ENCODE measurements at regions not wholly inside any gene's neighbourhood (a gene's known extent, or its start where the extent isn't known, plus 50 kb on each side); places are given as distances from the start of the nearest gene placed in this dataset.

GRCh38 chr17:71409712-71410111 lies 711.1 kb upstream of the SOX9 start:
- H3K36me3 Mint-ChIP-seq: no peaks in the 10 kb centered on the region
- H3K27ac Mint-ChIP-seq: no peak overlapping the region
- Histone ChIP-seq H3K4me3 (ENCODE audit: low read depth, low read length) (no peak overlapping the region), H3K4me1 (ENCODE audit: control insufficient read depth, insufficient read depth, low read length, poor library complexity, severe bottlenecking) (no peaks in the 10 kb centered on the region), H3K36me3 (ENCODE audit: control insufficient read depth, insufficient read depth, low read length) (no peaks in the 10 kb centered on the region), H3K27ac (ENCODE audit: insufficient read depth, low read length, poor library complexity, severe bottlenecking) (no peak overlapping the region), H3K9me3 (ENCODE audit: control insufficient read depth in 2 of 2, low read length in 2 of 2) (no peaks in the 10 kb centered on the region), H3K27me3 (ENCODE audit: control insufficient read depth, insufficient read depth, low read length) (no peaks in the 10 kb centered on the region)
- ATAC-seq (ENCODE audit: low read depth in 2 of 2): no peak
- no peaks in the 10 kb centered on the region for H3K4me1 Mint-ChIP-seq
- H3K4me3 Mint-ChIP-seq: no peak overlapping the region
- H3K27me3 Mint-ChIP-seq: no peaks in the 10 kb centered on the region
- DNase-seq: no peak
- H3K9me3 Mint-ChIP-seq: peaks cover 0 to 9% (median 3%) of the 10 kb centered on the region in 7 donors

DNA sequence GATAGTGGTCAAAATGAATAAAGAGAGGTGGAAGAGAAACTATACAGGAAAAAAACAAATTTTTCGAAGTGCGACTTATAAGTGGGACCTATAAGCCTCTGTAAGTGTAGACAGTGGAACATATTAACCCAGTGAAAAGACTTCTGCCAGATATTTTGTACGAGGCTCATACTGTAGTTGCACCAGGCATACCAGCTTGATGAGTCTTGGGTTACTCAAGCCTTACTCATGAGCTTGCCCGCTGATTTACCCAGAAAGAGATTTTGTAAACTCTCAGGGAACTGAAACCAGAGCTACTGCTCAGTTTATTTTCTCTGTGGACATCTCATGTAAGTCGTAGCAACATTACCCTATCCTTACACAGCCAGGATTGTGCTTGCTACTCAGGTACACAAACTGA lies 708.0 kb upstream of the SOX9 start:
- Mint-ChIP-seq H3K4me3 (no peak overlapping the region), H3K27ac (no peak overlapping the region), H3K36me3 (no peaks in the 10 kb centered on the region), H3K27me3 (no peaks in the 10 kb centered on the region), H3K4me1 (no peaks in the 10 kb centered on the region), H3K9me3 (peaks cover 2 to 9% (median 4%) of the 10 kb centered on the region in 7 donors)
- H3K4me1 ChIP-seq (ENCODE audit: control insufficient read depth, insufficient read depth, low read length, poor library complexity, severe bottlenecking): no peaks in the 10 kb centered on the region
- H3K36me3 ChIP-seq (ENCODE audit: control insufficient read depth, insufficient read depth, low read length): no peaks in the 10 kb centered on the region
- H3K27ac ChIP-seq (ENCODE audit: insufficient read depth, low read length, poor library complexity, severe bottlenecking): no peak overlapping the region
- no peak for DNase-seq
- H3K9me3 ChIP-seq (ENCODE audit: control insufficient read depth in 2 of 2, low read length in 2 of 2): no peaks in the 10 kb centered on the region
- no peak for ATAC-seq (ENCODE audit: low read depth in 2 of 2)
- no peak overlapping the region for H3K4me3 ChIP-seq (ENCODE audit: low read depth, low read length)
- no peaks in the 10 kb centered on the region for H3K27me3 ChIP-seq (ENCODE audit: control insufficient read depth, insufficient read depth, low read length)

DNA sequence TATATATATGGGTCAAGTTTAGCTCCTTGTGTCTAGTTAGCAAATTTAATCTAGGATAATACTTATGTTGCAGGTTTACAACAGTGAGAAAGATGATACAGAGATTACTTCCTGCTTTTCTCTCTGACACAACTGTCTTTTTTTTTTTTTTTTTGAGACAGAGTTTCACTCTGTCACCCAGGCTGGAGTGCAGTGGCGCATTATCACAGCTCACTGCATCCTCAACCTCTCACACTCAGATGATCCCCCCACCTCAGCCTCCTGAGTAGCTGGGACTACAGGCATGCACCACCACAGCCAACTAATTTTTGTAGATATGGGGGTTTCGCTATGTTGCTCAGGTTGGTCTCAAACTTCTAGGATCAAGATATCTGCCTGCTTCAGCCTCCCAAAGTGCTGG lies 706.9 kb upstream of the SOX9 start:
- ATAC-seq (ENCODE audit: low read depth in 2 of 2): no peak
- DNase-seq: no peak
- Histone ChIP-seq H3K36me3 (ENCODE audit: control insufficient read depth, insufficient read depth, low read length) (no peaks in the 10 kb centered on the region), H3K27ac (ENCODE audit: insufficient read depth, low read length, poor library complexity, severe bottlenecking) (no peak overlapping the region), H3K9me3 (ENCODE audit: control insufficient read depth in 2 of 2, low read length in 2 of 2) (no peaks in the 10 kb centered on the region), H3K4me3 (ENCODE audit: low read depth, low read length) (no peak overlapping the region), H3K4me1 (ENCODE audit: control insufficient read depth, insufficient read depth, low read length, poor library complexity, severe bottlenecking) (no peaks in the 10 kb centered on the region), H3K27me3 (ENCODE audit: control insufficient read depth, insufficient read depth, low read length) (no peaks in the 10 kb centered on the region)
- Mint-ChIP-seq H3K9me3 (peaks cover 2 to 10% (median 4%) of the 10 kb centered on the region in 7 donors), H3K4me1 (no peaks in the 10 kb centered on the region), H3K4me3 (no peak overlapping the region), H3K27ac (no peak overlapping the region), H3K36me3 (no peaks in the 10 kb centered on the region), H3K27me3 (no peaks in the 10 kb centered on the region)

DNA sequence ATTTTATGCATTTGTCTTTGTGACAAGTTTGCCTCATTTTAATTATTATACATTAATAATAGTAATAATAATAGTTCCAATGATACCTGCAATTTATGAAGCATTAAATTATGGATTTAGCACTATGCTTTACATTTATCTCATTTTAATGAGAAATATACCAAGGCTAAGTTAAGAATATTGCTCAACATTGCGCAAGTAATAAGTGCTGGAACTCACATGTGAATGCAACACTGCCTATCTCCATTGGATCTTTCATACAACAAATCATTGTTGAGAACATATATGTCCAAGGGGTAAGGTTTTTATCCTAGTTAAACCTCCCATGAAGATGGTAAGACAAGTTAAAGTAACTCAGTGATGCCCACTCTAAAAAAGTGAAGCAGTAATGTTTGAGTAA lies 703.7 kb upstream of the SOX9 start:
- H3K27ac Mint-ChIP-seq: no peak overlapping the region
- H3K4me1 Mint-ChIP-seq: no peaks in the 10 kb centered on the region
- ATAC-seq (ENCODE audit: low read depth in 2 of 2) (no peak), DNase-seq (no peak)
- H3K27ac ChIP-seq (ENCODE audit: insufficient read depth, low read length, poor library complexity, severe bottlenecking): no peak overlapping the region
- H3K27me3 Mint-ChIP-seq: no peaks in the 10 kb centered on the region
- H3K36me3 ChIP-seq (ENCODE audit: control insufficient read depth, insufficient read depth, low read length): no peaks in the 10 kb centered on the region
- no peaks in the 10 kb centered on the region for H3K27me3 ChIP-seq (ENCODE audit: control insufficient read depth, insufficient read depth, low read length)
- H3K36me3 Mint-ChIP-seq: no peaks in the 10 kb centered on the region
- no peaks in the 10 kb centered on the region for H3K4me1 ChIP-seq (ENCODE audit: control insufficient read depth, insufficient read depth, low read length, poor library complexity, severe bottlenecking)
- H3K9me3 ChIP-seq (ENCODE audit: control insufficient read depth in 2 of 2, low read length in 2 of 2): no peaks in the 10 kb centered on the region
- H3K4me3 ChIP-seq (ENCODE audit: low read depth, low read length): no peak overlapping the region
- no peak overlapping the region for H3K4me3 Mint-ChIP-seq
- peaks cover 0 to 13% (median 3%) of the 10 kb centered on the region in 7 donors for H3K9me3 Mint-ChIP-seq

DNA sequence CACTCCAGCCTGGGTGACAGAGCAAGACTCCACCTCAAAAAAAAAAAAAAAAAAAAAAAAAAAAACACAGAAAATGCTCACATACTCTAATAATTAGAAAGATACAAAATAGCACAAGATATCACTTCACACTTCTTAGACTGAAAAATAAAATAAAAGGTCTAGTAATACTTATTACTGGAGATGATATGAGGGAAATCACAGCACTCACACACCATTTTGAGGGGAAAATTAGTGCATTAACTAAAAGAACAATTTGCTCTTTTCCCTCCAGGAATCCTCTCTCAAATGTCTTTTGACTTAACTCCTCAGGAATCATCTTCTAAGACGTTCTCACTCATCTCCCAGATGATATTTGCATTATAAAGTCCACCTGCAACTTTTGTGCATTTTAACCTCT lies 697.9 kb upstream of the SOX9 start:
- H3K9me3 Mint-ChIP-seq: peaks cover 0 to 32% (median 0%) of the 10 kb centered on the region in 7 donors
- no peaks in the 10 kb centered on the region for H3K27me3 Mint-ChIP-seq
- no peak overlapping the region for H3K4me3 Mint-ChIP-seq

GRCh38 chr17:71423871-71424546 lies 696.8 kb upstream of the SOX9 start:
- no peak overlapping the region for H3K27ac Mint-ChIP-seq
- H3K36me3 ChIP-seq (ENCODE audit: control insufficient read depth, insufficient read depth, low read length): no peaks in the 10 kb centered on the region
- no peak overlapping the region for H3K4me3 Mint-ChIP-seq
- H3K27ac ChIP-seq (ENCODE audit: insufficient read depth, low read length, poor library complexity, severe bottlenecking): no peak overlapping the region
- H3K4me1 Mint-ChIP-seq: no peaks in the 10 kb centered on the region
- no peaks in the 10 kb centered on the region for H3K27me3 ChIP-seq (ENCODE audit: control insufficient read depth, insufficient read depth, low read length)
- DNase-seq (no peak), ATAC-seq (ENCODE audit: low read depth in 2 of 2) (no peak)
- H3K36me3 Mint-ChIP-seq: no peaks in the 10 kb centered on the region
- H3K9me3 Mint-ChIP-seq: peaks cover 0 to 33% (median 2%) of the 10 kb centered on the region in 7 donors
- no peaks in the 10 kb centered on the region for H3K4me1 ChIP-seq (ENCODE audit: control insufficient read depth, insufficient read depth, low read length, poor library complexity, severe bottlenecking)
- H3K4me3 ChIP-seq (ENCODE audit: low read depth, low read length): no peak overlapping the region
- no peaks in the 10 kb centered on the region for H3K27me3 Mint-ChIP-seq
- peaks cover 0 to 4% of the 10 kb centered on the region in 2 experiments for H3K9me3 ChIP-seq (ENCODE audit: control insufficient read depth in 2 of 2, low read length in 2 of 2)

More for the DNA sequence above, 697.9 kb upstream of the SOX9 start:
- Mint-ChIP-seq H3K4me1 (no peaks in the 10 kb centered on the region), H3K36me3 (no peaks in the 10 kb centered on the region), H3K27ac (no peak overlapping the region)
- DNase-seq (no peak), ATAC-seq (ENCODE audit: low read depth in 2 of 2) (no peak)
- Histone ChIP-seq H3K9me3 (ENCODE audit: control insufficient read depth in 2 of 2, low read length in 2 of 2) (no peaks in the 10 kb centered on the region), H3K4me3 (ENCODE audit: low read depth, low read length) (no peak overlapping the region), H3K4me1 (ENCODE audit: control insufficient read depth, insufficient read depth, low read length, poor library complexity, severe bottlenecking) (no peaks in the 10 kb centered on the region), H3K27me3 (ENCODE audit: control insufficient read depth, insufficient read depth, low read length) (no peaks in the 10 kb centered on the region), H3K27ac (ENCODE audit: insufficient read depth, low read length, poor library complexity, severe bottlenecking) (no peak overlapping the region), H3K36me3 (ENCODE audit: control insufficient read depth, insufficient read depth, low read length) (no peaks in the 10 kb centered on the region)

- DNase-seq (no peak), ATAC-seq (ENCODE audit: low read depth in 2 of 2) (no peak)
- H3K4me3 Mint-ChIP-seq: no peak overlapping the region
These were observed 693.0 kb upstream of the SOX9 start for GRCh38 chr17:71427801-71428200.

DNA sequence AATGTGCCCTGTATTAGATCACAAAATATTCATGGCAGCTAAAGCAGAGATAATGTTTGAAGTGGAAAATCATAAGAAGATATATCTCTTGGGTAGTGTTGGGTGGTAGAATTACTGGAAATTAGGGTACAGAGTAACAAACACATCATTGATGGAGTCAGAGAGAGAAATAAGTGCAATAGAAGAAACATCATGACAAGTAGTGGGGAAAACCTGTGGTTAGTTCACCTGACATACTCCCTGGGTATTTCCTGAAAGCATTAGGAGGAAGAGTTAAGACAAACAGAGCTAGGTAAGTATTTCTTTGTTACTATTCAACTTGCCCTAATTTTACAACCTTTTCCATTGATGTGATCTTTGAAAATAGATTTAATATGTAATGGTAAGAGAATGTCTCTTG lies 691.9 kb upstream of the SOX9 start:
- peaks cover 0 to 4% of the 10 kb centered on the region in 2 experiments for H3K9me3 ChIP-seq (ENCODE audit: control insufficient read depth in 2 of 2, low read length in 2 of 2)
- H3K4me3 ChIP-seq (ENCODE audit: low read depth, low read length): no peak overlapping the region
- Mint-ChIP-seq H3K36me3 (no peaks in the 10 kb centered on the region), H3K9me3 (peaks cover 0 to 20% (median 4%) of the 10 kb centered on the region in 7 donors), H3K4me3 (no peak overlapping the region), H3K27me3 (no peaks in the 10 kb centered on the region), H3K27ac (no peak overlapping the region), H3K4me1 (no peaks in the 10 kb centered on the region)
- no peak for ATAC-seq (ENCODE audit: low read depth in 2 of 2)
- no peaks in the 10 kb centered on the region for H3K36me3 ChIP-seq (ENCODE audit: control insufficient read depth, insufficient read depth, low read length)
- no peak overlapping the region for H3K27ac ChIP-seq (ENCODE audit: insufficient read depth, low read length, poor library complexity, severe bottlenecking)
- H3K4me1 ChIP-seq (ENCODE audit: control insufficient read depth, insufficient read depth, low read length, poor library complexity, severe bottlenecking): no peaks in the 10 kb centered on the region
- DNase-seq: no peak
- no peaks in the 10 kb centered on the region for H3K27me3 ChIP-seq (ENCODE audit: control insufficient read depth, insufficient read depth, low read length)

More at GRCh38 chr17:71427801-71428200, 693.0 kb upstream of the SOX9 start:
- peaks cover 0 to 26% (median 4%) of the 10 kb centered on the region in 7 donors for H3K9me3 Mint-ChIP-seq
- no peaks in the 10 kb centered on the region for H3K4me1 Mint-ChIP-seq
- no peaks in the 10 kb centered on the region for H3K4me1 ChIP-seq (ENCODE audit: control insufficient read depth, insufficient read depth, low read length, poor library complexity, severe bottlenecking)
- H3K27ac ChIP-seq (ENCODE audit: insufficient read depth, low read length, poor library complexity, severe bottlenecking): no peak overlapping the region
- no peaks in the 10 kb centered on the region for H3K27me3 Mint-ChIP-seq
- no peak overlapping the region for H3K4me3 ChIP-seq (ENCODE audit: low read depth, low read length)
- H3K27ac Mint-ChIP-seq: no peak overlapping the region
- H3K27me3 ChIP-seq (ENCODE audit: control insufficient read depth, insufficient read depth, low read length): no peaks in the 10 kb centered on the region
- no peaks in the 10 kb centered on the region for H3K36me3 Mint-ChIP-seq
- H3K36me3 ChIP-seq (ENCODE audit: control insufficient read depth, insufficient read depth, low read length): no peaks in the 10 kb centered on the region
- H3K9me3 ChIP-seq (ENCODE audit: control insufficient read depth in 2 of 2, low read length in 2 of 2): peaks cover 0 to 4% of the 10 kb centered on the region in 2 experiments
